ENCODE measurements at regions not wholly inside any gene's neighbourhood (a gene's known extent, or its start where the extent isn't known, plus 50 kb on each side); places are given as distances from the start of the nearest gene placed in this dataset.

DNA sequence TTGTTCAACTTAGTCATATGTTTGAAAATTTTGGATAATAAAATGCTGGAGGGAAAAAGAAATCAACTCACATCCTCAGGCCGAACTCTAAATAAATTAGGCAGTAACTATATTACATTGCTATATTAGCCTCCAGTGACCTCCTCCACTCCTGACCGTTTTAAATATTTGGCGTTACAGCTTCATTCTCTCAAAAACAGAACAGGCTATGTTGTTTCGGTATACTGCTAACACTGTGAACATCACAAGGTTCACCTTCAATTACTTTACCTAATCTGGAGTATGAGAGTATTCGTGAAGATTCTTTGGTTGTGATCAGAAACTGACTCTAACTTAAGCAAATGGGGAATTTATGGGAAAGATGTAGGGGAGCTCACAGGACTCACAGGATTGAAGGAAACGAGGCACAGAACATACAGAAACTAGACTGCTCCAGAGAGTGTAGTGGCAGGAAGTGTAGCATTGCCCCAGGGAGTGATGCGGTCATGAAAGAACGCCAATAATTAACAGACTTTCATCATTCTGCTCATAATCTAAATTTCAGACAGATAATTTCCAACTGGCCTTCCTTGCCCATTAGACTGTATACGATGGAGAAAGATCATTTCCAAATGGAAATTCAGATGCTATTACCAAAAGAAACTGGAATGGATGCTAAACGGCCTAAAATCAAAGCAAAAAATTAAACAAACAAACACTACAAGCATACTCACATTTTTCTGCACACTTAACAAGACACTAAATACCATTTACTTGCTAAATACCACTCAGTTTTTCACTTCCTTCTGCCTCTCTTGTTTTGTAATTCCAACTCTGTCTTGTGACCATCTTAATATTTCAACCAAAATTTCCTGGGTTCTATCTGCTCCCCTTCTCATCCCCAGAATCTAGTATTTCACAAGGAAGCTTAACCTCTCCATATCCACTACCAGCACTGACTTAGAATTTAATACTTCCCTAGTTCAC, 110.1 kb upstream of the LPAR1 start (continued):
- TF ChIP-seq, protein P1, sequence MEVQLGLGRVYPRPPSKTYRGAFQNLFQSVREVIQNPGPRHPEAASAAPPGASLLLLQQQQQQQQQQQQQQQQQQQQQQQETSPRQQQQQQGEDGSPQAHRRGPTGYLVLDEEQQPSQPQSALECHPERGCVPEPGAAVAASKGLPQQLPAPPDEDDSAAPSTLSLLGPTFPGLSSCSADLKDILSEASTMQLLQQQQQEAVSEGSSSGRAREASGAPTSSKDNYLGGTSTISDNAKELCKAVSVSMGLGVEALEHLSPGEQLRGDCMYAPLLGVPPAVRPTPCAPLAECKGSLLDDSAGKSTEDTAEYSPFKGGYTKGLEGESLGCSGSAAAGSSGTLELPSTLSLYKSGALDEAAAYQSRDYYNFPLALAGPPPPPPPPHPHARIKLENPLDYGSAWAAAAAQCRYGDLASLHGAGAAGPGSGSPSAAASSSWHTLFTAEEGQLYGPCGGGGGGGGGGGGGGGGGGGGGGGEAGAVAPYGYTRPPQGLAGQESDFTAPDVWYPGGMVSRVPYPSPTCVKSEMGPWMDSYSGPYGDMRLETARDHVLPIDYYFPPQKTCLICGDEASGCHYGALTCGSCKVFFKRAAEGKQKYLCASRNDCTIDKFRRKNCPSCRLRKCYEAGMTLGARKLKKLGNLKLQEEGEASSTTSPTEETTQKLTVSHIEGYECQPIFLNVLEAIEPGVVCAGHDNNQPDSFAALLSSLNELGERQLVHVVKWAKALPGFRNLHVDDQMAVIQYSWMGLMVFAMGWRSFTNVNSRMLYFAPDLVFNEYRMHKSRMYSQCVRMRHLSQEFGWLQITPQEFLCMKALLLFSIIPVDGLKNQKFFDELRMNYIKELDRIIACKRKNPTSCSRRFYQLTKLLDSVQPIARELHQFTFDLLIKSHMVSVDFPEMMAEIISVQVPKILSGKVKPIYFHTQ (CRISPR knock-in tag; IDR thresholded peaks at IDR 0.05), result no peak

DNA sequence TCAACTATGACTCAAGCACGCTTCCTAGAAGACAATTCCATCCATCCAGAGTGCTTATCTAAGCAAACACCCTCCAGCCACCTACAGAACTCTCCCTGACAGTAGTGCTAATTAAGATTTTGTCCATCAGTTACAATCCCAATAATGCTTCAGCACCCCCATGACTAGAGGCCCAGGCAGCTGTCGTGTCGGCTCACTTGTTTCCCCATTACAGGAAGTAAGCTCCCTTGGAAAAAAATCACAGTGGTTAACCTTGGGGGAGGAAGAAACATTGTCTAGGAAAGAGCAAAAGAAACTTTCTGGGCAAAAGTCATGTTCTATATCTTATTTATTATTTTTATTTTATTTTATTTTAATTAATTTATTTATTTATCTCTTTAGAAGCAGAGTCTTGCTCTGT, 108.8 kb upstream of the LPAR1 start:
- CTCF ChIA-PET, result no interaction called here
- POLR2A ChIA-PET, result no interaction called here
- ATAC-seq (no peak), DNase-seq (ENCODE audit: low spot score) (no peak)
- Mint-ChIP-seq H3K9me3 (no peaks in the 10 kb centered on the region), H3K4me1 (0 out of 2 replicates have a peak, but pooled peaks cover 4% of the 10 kb centered on the region), H3K36me3 (no peaks in the 10 kb centered on the region), H3K4me3 (no peak overlapping the region), H3K27me3 (ENCODE audit: low read depth) (no peaks in the 10 kb centered on the region), H3K27ac (no peak overlapping the region)
- TF ChIP-seq HMGA2 (CRISPR knock-in tag; IDR thresholded peaks at IDR 0.05) (0 out of 2 replicates have a peak, but pooled peaks have one; percentile 22), ZNF416 (CRISPR knock-in tag; IDR thresholded peaks at IDR 0.05) (no peak), CBFB (CRISPR knock-in tag; IDR thresholded peaks at IDR 0.05; ENCODE audit: low read depth) (no peak)

- no peak for DNase-seq (ENCODE audit: low spot score)
- ATAC-seq, result no peak
- CTCF ChIA-PET, result no interaction called here
- POLR2A ChIA-PET, result no interaction called here
- Mint-ChIP-seq H3K27me3 (ENCODE audit: low read depth) (no peaks in the 10 kb centered on the region), H3K36me3 (no peaks in the 10 kb centered on the region), H3K27ac (no peak overlapping the region), H3K4me3 (no peak overlapping the region), H3K4me1 (0 out of 2 replicates have a peak, but pooled peaks cover 4% of the 10 kb centered on the region), H3K9me3 (no peaks in the 10 kb centered on the region)
- TF ChIP-seq HMGA2 (CRISPR knock-in tag; IDR thresholded peaks at IDR 0.05), result no peak
These were observed 106.5 kb upstream of the LPAR1 start for GRCh38 chr9:111144741-111145140.

- H3K27me3 Mint-ChIP-seq (ENCODE audit: low read depth), result no peaks in the 10 kb centered on the region
- H3K27ac Mint-ChIP-seq, result no peak overlapping the region
- ATAC-seq, result no peak
- TF ChIP-seq HMGA2 (CRISPR knock-in tag; IDR thresholded peaks at IDR 0.05), result no peak
- no peak for TF ChIP-seq SMAD4 (CRISPR knock-in tag; IDR thresholded peaks at IDR 0.05)
- no peaks in the 10 kb centered on the region for H3K4me1 Mint-ChIP-seq
- CTCF ChIA-PET, result no interaction called here
- H3K9me3 Mint-ChIP-seq, result no peaks in the 10 kb centered on the region
- no peak for DNase-seq (ENCODE audit: low spot score)
- H3K4me3 Mint-ChIP-seq, result no peak overlapping the region
- H3K36me3 Mint-ChIP-seq, result no peaks in the 10 kb centered on the region
- POLR2A ChIA-PET, result no interaction called here
These were observed 97.9 kb upstream of the LPAR1 start for GRCh38 chr9:111136180-111136579.

DNA sequence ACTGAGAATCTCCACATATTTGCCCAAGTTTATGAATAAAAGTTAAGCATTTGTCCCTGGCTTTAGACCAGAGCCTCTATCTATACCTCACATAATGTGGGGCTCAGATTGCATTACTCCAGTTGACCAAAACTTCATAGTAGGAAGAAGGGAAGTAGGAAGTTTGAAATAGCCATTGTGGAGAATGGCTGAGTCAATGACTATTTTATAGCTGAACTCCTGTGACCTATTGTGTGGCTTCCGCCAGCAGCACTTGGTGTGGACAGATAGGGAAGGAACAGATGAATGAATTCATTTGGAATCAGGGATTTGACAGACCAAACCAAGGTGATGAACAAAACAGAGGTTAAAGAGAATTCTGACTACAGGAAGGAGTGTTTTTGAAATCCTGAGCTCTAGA, 92.9 kb upstream of the LPAR1 start:
- CTCF ChIA-PET, result no interaction called here
- Mint-ChIP-seq H3K4me1 (no peaks in the 10 kb centered on the region), H3K27me3 (ENCODE audit: low read depth) (no peaks in the 10 kb centered on the region), H3K9me3 (peaks cover 3% of the 10 kb centered on the region; the same call in 1 of the 2 replicates), H3K4me3 (no peak overlapping the region), H3K36me3 (no peaks in the 10 kb centered on the region), H3K27ac (no peak overlapping the region)
- POLR2A ChIA-PET, result no interaction called here
- ATAC-seq (no peak), DNase-seq (ENCODE audit: low spot score) (no peak)
- TF ChIP-seq NR3C1 (CRISPR knock-in tag; conservative IDR thresholded peaks at IDR 0.05; ENCODE audit: low read depth) (no peak), JUN (CRISPR knock-in tag; IDR thresholded peaks at IDR 0.05) (no peak), ELF4 (CRISPR knock-in tag; IDR thresholded peaks at IDR 0.05; ENCODE audit: low read depth) (no peak), ZSCAN18 (CRISPR knock-in tag; IDR thresholded peaks at IDR 0.05) (no peak), TEAD1 (CRISPR knock-in tag; IDR thresholded peaks at IDR 0.05) (no peak), ZNF232 (CRISPR knock-in tag; IDR thresholded peaks at IDR 0.05) (no peak), CBFB (CRISPR knock-in tag; IDR thresholded peaks at IDR 0.05; ENCODE audit: low read depth) (no peak), CDX4 (CRISPR knock-in tag; IDR thresholded peaks at IDR 0.05; ENCODE audit: borderline replicate concordance) (no peak), USF2 (CRISPR knock-in tag; IDR thresholded peaks at IDR 0.05) (no peak), ZNF423 (CRISPR knock-in tag; IDR thresholded peaks at IDR 0.05) (no peak)
- TF ChIP-seq, protein P2, sequence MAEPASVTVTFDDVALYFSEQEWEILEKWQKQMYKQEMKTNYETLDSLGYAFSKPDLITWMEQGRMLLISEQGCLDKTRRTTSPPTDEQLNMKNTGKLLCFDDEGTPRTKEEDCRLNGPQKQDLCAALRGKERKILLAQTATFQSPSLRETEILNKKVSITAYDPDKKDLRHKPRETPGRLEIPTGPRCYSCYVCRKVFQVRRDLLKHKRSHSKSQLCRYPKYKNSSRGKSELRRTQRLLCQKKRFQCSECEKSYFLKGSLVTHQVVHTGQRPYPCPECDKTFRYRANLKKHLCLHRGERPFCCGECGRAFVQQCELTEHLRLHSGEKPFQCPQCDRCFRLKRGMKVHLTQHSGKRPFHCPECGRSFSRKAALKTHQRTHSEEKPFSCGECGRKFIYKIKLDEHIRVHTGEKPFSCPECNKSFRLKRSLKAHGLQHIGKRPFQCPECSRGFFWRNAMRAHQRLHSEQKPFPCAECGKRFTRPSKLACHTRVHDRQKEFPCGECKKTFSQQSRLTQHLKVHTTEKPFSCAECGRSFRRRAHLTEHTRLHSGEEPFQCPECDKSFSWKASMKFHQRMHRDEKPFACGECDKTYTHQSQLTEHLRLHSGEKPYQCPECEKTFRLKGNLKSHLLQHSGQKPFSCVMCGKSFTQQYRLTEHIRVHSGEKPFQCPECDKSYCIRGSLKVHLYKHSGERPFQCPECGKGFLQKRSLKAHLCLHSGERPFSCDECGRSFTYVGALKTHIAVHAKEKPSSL (CRISPR knock-in tag; conservative IDR thresholded peaks at IDR 0.05), result no peak
- TF ChIP-seq, protein P3, sequence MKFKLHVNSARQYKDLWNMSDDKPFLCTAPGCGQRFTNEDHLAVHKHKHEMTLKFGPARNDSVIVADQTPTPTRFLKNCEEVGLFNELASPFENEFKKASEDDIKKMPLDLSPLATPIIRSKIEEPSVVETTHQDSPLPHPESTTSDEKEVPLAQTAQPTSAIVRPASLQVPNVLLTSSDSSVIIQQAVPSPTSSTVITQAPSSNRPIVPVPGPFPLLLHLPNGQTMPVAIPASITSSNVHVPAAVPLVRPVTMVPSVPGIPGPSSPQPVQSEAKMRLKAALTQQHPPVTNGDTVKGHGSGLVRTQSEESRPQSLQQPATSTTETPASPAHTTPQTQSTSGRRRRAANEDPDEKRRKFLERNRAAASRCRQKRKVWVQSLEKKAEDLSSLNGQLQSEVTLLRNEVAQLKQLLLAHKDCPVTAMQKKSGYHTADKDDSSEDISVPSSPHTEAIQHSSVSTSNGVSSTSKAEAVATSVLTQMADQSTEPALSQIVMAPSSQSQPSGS (CRISPR knock-in tag; IDR thresholded peaks at IDR 0.05; ENCODE audit: borderline replicate concordance, low read depth), result no peak
